OCI-LY7 (cell line): ENCODE measurements at regions not wholly inside any gene's neighbourhood (a gene's known extent, or its start where the extent isn't known, plus 50 kb on each side); places are given as distances from the start of the nearest gene placed in this dataset.

Experiments
- BruUV-seq: library from RNA; stranded (reverse); fragments of 400-500 nt; replicated peaks from 2 replicates; lab custom pipeline; 2021; lab: Mats Ljungman, UMichigan
- CTCF ChIA-PET: fragments of 300-600 bp; sonication (Branson Sonifier 250); formaldehyde crosslinking; loops from one replicate; lab custom pipeline; 2022; ENCODE audit warnings: antibody characterized with exemption; ENCODE audit not compliant: unreplicated experiment; lab: Charles Lee
- POLR2A ChIA-PET: fragments of 300-600 bp; sonication (Branson Sonifier 250); formaldehyde crosslinking; loops from one replicate; lab custom pipeline; 2022; ENCODE audit warnings: antibody characterized with exemption; lab: Charles Lee
- DNase-seq: peaks from one replicate; pipeline ENCODE4 v3.0.0-alpha.2; 2015; ENCODE audit warnings: low spot score
- H2AFZ ChIP-seq: fragments of 200-600 bp; sonication (generic), shearing (Covaris generic); 2 replicates; pipeline ENCODE4 v1.6.1; 2014; ENCODE audit warnings: mild to moderate bottlenecking, antibody characterized with exemption, low read length, moderate library complexity
- H3K27ac ChIP-seq: fragments of 200-600 bp; sonication (generic); 2 replicates; pipeline ENCODE4 v1.5.1; 2014; ENCODE audit warnings: mixed run types, low read depth, mild to moderate bottlenecking, moderate library complexity, low read length, inconsistent platforms; ENCODE audit not compliant: poor library complexity, severe bottlenecking
- H3K36me3 ChIP-seq: fragments of 200-600 bp; sonication (generic); 2 replicates; pipeline ENCODE4 v1.6.1; 2014; ENCODE audit warnings: mild to moderate bottlenecking, antibody characterized with exemption, low read length, moderate library complexity, mixed read lengths; ENCODE audit not compliant: insufficient read depth
- H3K4me1 ChIP-seq: fragments of 200-600 bp; sonication (generic); 2 replicates; pipeline ENCODE4 v1.5.1; 2014; ENCODE audit warnings: mild to moderate bottlenecking, low read length; ENCODE audit not compliant: insufficient read depth, poor library complexity, severe bottlenecking
- H3K4me2 ChIP-seq: fragments of 200-600 bp; sonication (generic); 2 replicates; pipeline ENCODE4 v1.6.1; 2014; ENCODE audit warnings: mild to moderate bottlenecking, low read length
- H3K4me3 ChIP-seq: fragments of 200-600 bp; sonication (generic); 2 replicates; pipeline ENCODE4 v1.5.1; 2014; ENCODE audit warnings: mild to moderate bottlenecking, low read depth, low read length; ENCODE audit not compliant: poor library complexity, severe bottlenecking
- H3K79me2 ChIP-seq: fragments of 200-600 bp; sonication (generic); 2 replicates; pipeline ENCODE4 v1.6.1; 2016; ENCODE audit warnings: low read depth, mild to moderate bottlenecking, low read length, moderate library complexity, mixed read lengths; ENCODE audit not compliant: insufficient read depth
- H3K9me2 ChIP-seq: fragments of 200-600 bp; sonication (generic); 2 replicates; pipeline ENCODE4 v1.6.1; 2016; ENCODE audit warnings: mild to moderate bottlenecking, low read length, mixed read lengths; ENCODE audit not compliant: insufficient read depth
- H3K9me3 ChIP-seq: fragments of 200-600 bp; sonication (generic); 2 replicates; pipeline ENCODE4 v1.6.1; 2014; ENCODE audit warnings: mild to moderate bottlenecking, mixed run types, low read length, mixed read lengths
- H4K20me1 ChIP-seq: fragments of 200-600 bp; sonication (generic); 2 replicates; pipeline ENCODE4 v1.6.1; 2014; ENCODE audit warnings: mild to moderate bottlenecking, antibody characterized with exemption, low read length, moderate library complexity, mixed read lengths; ENCODE audit not compliant: insufficient read depth
- CTCF ChIP-seq: fragments of 200-600 bp; sonication (generic); conservative IDR thresholded peaks from 2 replicates; pipeline ENCODE4 v1.5.1; 2014; ENCODE audit warnings: mild to moderate bottlenecking, antibody characterized with exemption, low read length, moderate library complexity, mixed read lengths
- EZH2phosphoT487 ChIP-seq: fragments of 200-600 bp; sonication (generic); IDR thresholded peaks from 2 replicates; pipeline ENCODE4 v1.6.1; 2018; ENCODE audit warnings: low read depth, borderline replicate concordance, mild to moderate bottlenecking, mixed run types, antibody characterized with exemption, low read length, moderate library complexity, mixed read lengths
- intact Hi-C: fragments of 100-400 bp; cut with micrococcal nuclease; formaldehyde crosslinking; loops from one replicate; pipeline ENCODE4 v1.10.0; 2022; ENCODE audit not compliant: unreplicated experiment

GRCh38 chr7:67990003-67990402 lies 993.4 kb downstream of the TYW1 start:
- no TSS peak for BruUV-seq
- ChIA-PET CTCF (no interaction called here), POLR2A (interaction anchor here (0.6 kb wide), 1 partner anchor 1388 kb away, joined by 4 read pairs; no protein-coding TSS in a partner anchor)
- H3K36me3 ChIP-seq = no peaks in the 10 kb centered on the region
- intact Hi-C loops = no loop called here
- no peak overlapping the region for H2AFZ ChIP-seq
- H3K9me3 ChIP-seq = no peaks in the 10 kb centered on the region
- H3K9me2 ChIP-seq = no peaks in the 10 kb centered on the region
- no peaks in the 10 kb centered on the region for H4K20me1 ChIP-seq
- DNase-seq = no peak
- no peak overlapping the region for H3K27ac ChIP-seq
- H3K4me1 ChIP-seq = no peaks in the 10 kb centered on the region
- H3K4me2 ChIP-seq = no peak overlapping the region
- H3K79me2 ChIP-seq = no peaks in the 10 kb centered on the region
- no peak for TF ChIP-seq EZH2phosphoT487
- TF ChIP-seq CTCF = no peak
- no peak overlapping the region for H3K4me3 ChIP-seq

GRCh38 chr7:67990716-67991115 lies 994.1 kb downstream of the TYW1 start:
- DNase-seq = no peak
- POLR2A ChIA-PET = interaction anchor here (0.7 kb wide), 1 partner anchor 318 kb away, joined by 3 read pairs; no protein-coding TSS in a partner anchor
- TF ChIP-seq EZH2phosphoT487 (no peak), CTCF (no peak)
- no peaks in the 10 kb centered on the region for H3K4me1 ChIP-seq
- no peak overlapping the region for H2AFZ ChIP-seq
- H3K9me2 ChIP-seq = no peaks in the 10 kb centered on the region
- no peaks in the 10 kb centered on the region for H4K20me1 ChIP-seq
- H3K79me2 ChIP-seq = no peaks in the 10 kb centered on the region
- no peak overlapping the region for H3K4me3 ChIP-seq
- H3K27ac ChIP-seq = no peak overlapping the region
- CTCF ChIA-PET = no interaction called here
- H3K4me2 ChIP-seq = no peak overlapping the region
- BruUV-seq = no TSS peak
- intact Hi-C loops = no loop called here
- no peaks in the 10 kb centered on the region for H3K9me3 ChIP-seq
- no peaks in the 10 kb centered on the region for H3K36me3 ChIP-seq

GRCh38 chr7:67992287-67992686 lies 995.7 kb downstream of the TYW1 start:
- BruUV-seq = no TSS peak

More at GRCh38 chr7:67992287-67992686, 995.7 kb downstream of the TYW1 start:
- POLR2A ChIA-PET = interaction anchor here (0.7 kb wide), 1 partner anchor 718 kb away, joined by 3 read pairs; no protein-coding TSS in a partner anchor
- Histone ChIP-seq H3K36me3 (no peaks in the 10 kb centered on the region), H3K9me3 (no peaks in the 10 kb centered on the region), H3K4me3 (no peak overlapping the region), H3K9me2 (no peaks in the 10 kb centered on the region), H4K20me1 (no peaks in the 10 kb centered on the region), H2AFZ (no peak overlapping the region), H3K27ac (no peak overlapping the region), H3K4me2 (no peak overlapping the region), H3K79me2 (no peaks in the 10 kb centered on the region), H3K4me1 (no peaks in the 10 kb centered on the region)
- CTCF ChIA-PET = no interaction called here
- intact Hi-C loops = no loop called here
- TF ChIP-seq EZH2phosphoT487 (no peak), CTCF (no peak)
- no peak for DNase-seq
